Prostate gland (tissue), 2 donors: ENCODE measurements at regions not wholly inside any gene's neighbourhood (a gene's known extent, or its start where the extent isn't known, plus 50 kb on each side); places are given as distances from the start of the nearest gene placed in this dataset.

Experiments
- DNase-seq: peaks from one replicate; pipeline ENCODE4 v3.0.0-alpha.2; 2019; ENCODE audit warnings: low spot score
- H3K27ac ChIP-seq, 2 donors: fragments of 200-600 bp; sonication (generic); 2 replicates each; pipeline ENCODE4 v1.5.1; 2017 to 2019
- H3K27me3 ChIP-seq: fragments of 200-600 bp; sonication (generic); replicated peaks from 2 replicates; pipeline ENCODE4 v1.5.1; 2019; ENCODE audit not compliant: insufficient read depth
- H3K36me3 ChIP-seq, 2 donors: fragments of 200-600 bp; sonication (generic); 1 replicate in 1 of 2; 2 replicates in 1 of 2; pipeline versions ENCODE4 v1.5.1 to v1.8.1; 2017 to 2019
- H3K4me1 ChIP-seq: fragments of 200-600 bp; sonication (generic); replicated peaks from 2 replicates; pipeline ENCODE4 v1.5.1; 2019
- H3K4me3 ChIP-seq, 2 donors: fragments of 200-600 bp; sonication (generic); 2 replicates each; pipeline ENCODE4 v1.5.1; 2017 to 2019
- H3K9me3 ChIP-seq: fragments of 200-600 bp; sonication (generic); 2 replicates; pipeline ENCODE4 v1.5.1; 2017
- POLR2A ChIP-seq: fragments of 450-650 bp; IDR thresholded peaks from one replicate; pipeline ENCODE4 v1.6.1; 2016; ENCODE audit warnings: antibody characterized with exemption, mild to moderate bottlenecking
- POLR2AphosphoS5 ChIP-seq: sonication (generic); formaldehyde crosslinking; IDR thresholded peaks from one replicate; pipeline ENCODE4 v1.6.1; 2017; ENCODE audit warnings: antibody characterized with exemption
- WGBS: methylation state at CpG from one replicate; pipeline ENCODE4 v1.1.5; 2018; 5-methylcytosine and 5-hydroxymethylcytosine counted together
- intact Hi-C: fragments of 100-400 bp; cut with DNase I; formaldehyde crosslinking; loops from one replicate; pipeline ENCODE4 v1.14.2; 2022
- TF ChIP-seq, protein P1 (sequence below), 4 experiments: fragments of 200-600 bp in 2 of 4; fragments of 450-650 bp in 2 of 4; sonication (generic) in 2 of 4; IDR thresholded peaks; 1 replicate in 3 of 4; 2 replicates in 1 of 4; pipeline ENCODE4 v1.5.1; 2016 to 2019; ENCODE audit warnings: antibody characterized with exemption in 4 of 4, mild to moderate bottlenecking in 2 of 4, moderate library complexity in 2 of 4

DNA sequence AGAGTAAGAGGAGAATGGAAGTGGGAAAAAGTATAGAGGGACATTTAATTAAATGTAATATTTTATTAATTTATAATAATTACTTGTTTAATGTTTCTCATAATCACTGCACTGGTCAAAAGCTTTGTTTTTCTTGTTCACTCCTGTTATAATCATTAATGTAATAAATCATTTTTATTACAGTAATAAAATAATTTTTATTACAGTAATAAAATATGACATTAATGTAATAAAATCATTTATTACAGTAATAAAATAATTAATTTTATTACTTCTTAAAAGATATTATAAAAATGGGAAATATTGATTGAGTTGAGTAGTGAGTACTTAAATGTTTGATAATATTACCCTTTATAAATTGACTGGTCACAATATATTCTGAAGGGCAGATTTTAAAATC is 181.1 kb upstream of the SOX2 start:
- Histone ChIP-seq H3K4me3 (no peak overlapping the region), H3K9me3 (no peaks in the 10 kb centered on the region), H3K27ac (no peak overlapping the region), H3K36me3 (no peaks in the 10 kb centered on the region), H3K27me3 (no peaks in the 10 kb centered on the region), H3K4me1 (no peaks in the 10 kb centered on the region)
- intact Hi-C loops = no loop called here
- TF ChIP-seq POLR2A = no peak
- TF ChIP-seq, protein P1, sequence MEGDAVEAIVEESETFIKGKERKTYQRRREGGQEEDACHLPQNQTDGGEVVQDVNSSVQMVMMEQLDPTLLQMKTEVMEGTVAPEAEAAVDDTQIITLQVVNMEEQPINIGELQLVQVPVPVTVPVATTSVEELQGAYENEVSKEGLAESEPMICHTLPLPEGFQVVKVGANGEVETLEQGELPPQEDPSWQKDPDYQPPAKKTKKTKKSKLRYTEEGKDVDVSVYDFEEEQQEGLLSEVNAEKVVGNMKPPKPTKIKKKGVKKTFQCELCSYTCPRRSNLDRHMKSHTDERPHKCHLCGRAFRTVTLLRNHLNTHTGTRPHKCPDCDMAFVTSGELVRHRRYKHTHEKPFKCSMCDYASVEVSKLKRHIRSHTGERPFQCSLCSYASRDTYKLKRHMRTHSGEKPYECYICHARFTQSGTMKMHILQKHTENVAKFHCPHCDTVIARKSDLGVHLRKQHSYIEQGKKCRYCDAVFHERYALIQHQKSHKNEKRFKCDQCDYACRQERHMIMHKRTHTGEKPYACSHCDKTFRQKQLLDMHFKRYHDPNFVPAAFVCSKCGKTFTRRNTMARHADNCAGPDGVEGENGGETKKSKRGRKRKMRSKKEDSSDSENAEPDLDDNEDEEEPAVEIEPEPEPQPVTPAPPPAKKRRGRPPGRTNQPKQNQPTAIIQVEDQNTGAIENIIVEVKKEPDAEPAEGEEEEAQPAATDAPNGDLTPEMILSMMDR (IDR thresholded peaks at IDR 0.05) = no peak
- no peak for TF ChIP-seq POLR2AphosphoS5
- no peak for DNase-seq

DNA sequence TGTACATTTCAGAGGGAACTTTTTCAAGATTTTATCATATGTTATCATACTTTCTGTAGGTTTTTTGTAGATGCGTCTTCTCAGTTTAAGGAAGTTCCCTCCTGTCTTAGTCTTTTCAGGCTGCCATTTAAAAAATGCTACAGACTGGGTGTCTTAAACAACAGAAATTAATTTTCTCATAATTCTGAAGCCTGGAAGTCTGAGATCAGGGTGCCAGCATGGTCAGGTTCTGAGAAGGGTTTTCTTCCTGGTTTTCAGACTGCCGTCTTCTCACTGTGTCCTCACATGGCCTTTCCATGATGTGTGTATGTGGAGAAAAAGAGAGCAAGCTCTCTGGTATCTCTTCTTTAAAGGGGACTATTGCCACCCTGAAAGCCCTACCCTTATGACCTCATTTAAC is 189.9 kb upstream of the SOX2 start:
- intact Hi-C loops = no loop called here
- Histone ChIP-seq H3K27me3 (no peaks in the 10 kb centered on the region), H3K4me1 (no peaks in the 10 kb centered on the region), H3K36me3 (no peaks in the 10 kb centered on the region), H3K4me3 (no peak overlapping the region), H3K27ac (no peak overlapping the region), H3K9me3 (no peaks in the 10 kb centered on the region)
- TF ChIP-seq POLR2A = no peak
- TF ChIP-seq, protein P1 (IDR thresholded peaks at IDR 0.05) = no peak
- TF ChIP-seq POLR2AphosphoS5 = no peak
- DNase-seq = no peak
- WGBS = 92% methylated on average over 2 of the region's 2 CpGs

DNA sequence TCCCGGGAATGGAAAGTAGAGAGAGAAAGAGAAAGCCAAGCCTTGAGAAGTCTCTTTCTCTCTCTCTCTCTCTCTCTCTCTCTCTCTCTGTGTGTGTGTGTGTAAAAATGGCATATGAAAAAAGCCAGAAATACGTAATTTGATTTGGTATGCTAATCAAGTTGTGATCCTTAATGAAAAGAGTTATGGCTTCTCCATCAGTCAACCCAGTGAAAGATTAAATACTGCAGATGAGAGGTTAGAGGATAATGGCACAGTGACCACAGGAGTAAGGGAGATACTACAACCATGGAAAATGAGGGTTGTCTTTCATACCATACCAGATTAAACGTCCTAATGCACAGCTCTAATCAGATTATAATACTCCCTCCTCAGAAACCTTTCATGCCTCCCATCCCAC is 193.5 kb upstream of the SOX2 start:
- H3K36me3 ChIP-seq = no peaks in the 10 kb centered on the region
- no peaks in the 10 kb centered on the region for H3K9me3 ChIP-seq
- no peak for DNase-seq
- no peaks in the 10 kb centered on the region for H3K27me3 ChIP-seq
- 80% methylated on average over 3 of the region's 3 CpGs for WGBS
- no peak overlapping the region for H3K4me3 ChIP-seq
- H3K27ac ChIP-seq = no peak overlapping the region
- intact Hi-C loops = no loop called here
- TF ChIP-seq POLR2A = no peak
- no peak for TF ChIP-seq POLR2AphosphoS5
- TF ChIP-seq, protein P1 (IDR thresholded peaks at IDR 0.05) = no peak
- no peaks in the 10 kb centered on the region for H3K4me1 ChIP-seq

DNA sequence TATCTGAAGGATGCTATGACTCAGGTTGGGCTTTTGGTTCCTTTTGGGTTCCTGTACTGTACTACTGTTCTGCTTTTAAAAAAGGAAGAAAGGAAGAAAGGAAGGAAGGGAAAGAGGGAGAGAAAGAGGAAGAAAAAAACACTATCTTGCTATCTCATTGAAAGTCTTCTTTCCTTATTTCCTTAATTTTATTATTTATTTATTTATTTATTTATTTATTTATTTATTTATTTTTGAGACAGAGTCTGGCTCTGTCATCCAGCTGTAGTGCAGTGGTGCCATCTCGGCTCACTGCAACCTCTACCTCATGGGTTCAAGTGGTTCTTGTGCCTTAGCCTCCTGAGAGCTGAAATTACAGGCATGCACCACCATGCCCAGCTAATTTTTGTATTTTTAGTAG is 198.9 kb upstream of the SOX2 start:
- DNase-seq = no peak

DNA sequence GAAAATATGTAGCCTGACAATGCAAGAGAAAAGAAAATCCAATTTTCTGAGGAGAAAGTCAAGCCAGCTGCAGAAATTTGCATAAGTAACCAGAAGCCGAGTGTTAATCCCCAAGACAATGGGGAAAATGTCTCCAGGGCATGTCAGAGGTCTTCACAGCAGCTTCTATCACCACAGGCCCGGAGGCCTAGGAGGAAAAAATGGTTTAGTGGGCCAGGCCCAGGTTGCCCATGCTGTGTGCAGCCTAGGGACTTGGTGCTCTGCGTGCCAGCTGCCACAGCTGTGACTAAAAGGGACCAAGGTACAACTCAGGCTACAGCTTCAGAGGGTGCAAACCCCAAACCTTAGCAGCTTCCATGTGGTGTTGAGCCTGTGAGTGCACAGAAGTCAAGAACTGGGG is 201.2 kb upstream of the SOX2 start:
- Histone ChIP-seq H3K4me3 (no peak overlapping the region), H3K4me1 (no peaks in the 10 kb centered on the region), H3K27ac (no peak overlapping the region), H3K36me3 (no peaks in the 10 kb centered on the region), H3K27me3 (no peaks in the 10 kb centered on the region), H3K9me3 (no peaks in the 10 kb centered on the region)
- WGBS = 75% methylated on average over 3 of the region's 3 CpGs
- DNase-seq = no peak
- intact Hi-C loops = no loop called here
- TF ChIP-seq POLR2A (no peak), POLR2AphosphoS5 (no peak)
- TF ChIP-seq, protein P1 (IDR thresholded peaks at IDR 0.05) = no peak

More for the DNA sequence above, 198.9 kb upstream of the SOX2 start:
- WGBS = 88% methylated on average over 1 of the region's 1 CpG
- no peaks in the 10 kb centered on the region for H3K36me3 ChIP-seq
- no peak overlapping the region for H3K4me3 ChIP-seq
- TF ChIP-seq, protein P1 (IDR thresholded peaks at IDR 0.05) = no peak
- TF ChIP-seq POLR2A (no peak), POLR2AphosphoS5 (no peak)
- no peaks in the 10 kb centered on the region for H3K27me3 ChIP-seq
- no peak overlapping the region for H3K27ac ChIP-seq
- intact Hi-C loops = no loop called here
- H3K4me1 ChIP-seq = no peaks in the 10 kb centered on the region
- no peaks in the 10 kb centered on the region for H3K9me3 ChIP-seq
